Ecto neural progenitor cell (in vitro differentiated cells): ENCODE measurements at regions not wholly inside any gene's neighbourhood (a gene's known extent, or its start where the extent isn't known, plus 50 kb on each side); places are given as distances from the start of the nearest gene placed in this dataset.

Source experiments
- DNase-seq: peaks from one replicate; pipeline ENCODE4 v3.0.0-alpha.2; 2018; ENCODE audit warnings: low spot score

DNA sequence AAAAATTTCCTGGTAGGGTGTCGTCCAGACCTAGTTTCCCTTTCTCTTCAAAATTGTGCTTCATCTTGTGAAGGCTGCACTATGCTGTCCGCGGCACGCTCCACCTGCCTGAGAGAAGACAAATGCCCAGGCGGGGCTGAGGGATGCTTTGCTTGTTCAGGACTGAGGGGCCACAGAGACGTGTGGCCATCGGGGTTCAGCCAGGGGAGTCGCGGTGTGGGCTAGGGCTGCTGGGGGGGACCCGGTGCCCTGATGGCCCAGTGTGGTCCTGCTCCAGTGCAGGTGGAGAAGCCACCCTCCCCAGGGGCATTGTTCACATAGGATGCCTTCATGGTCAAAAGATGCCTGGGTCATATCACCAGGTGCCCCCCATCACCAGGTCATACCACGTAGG is 107.8 kb upstream of the SHH start:
- no peak for DNase-seq

DNA sequence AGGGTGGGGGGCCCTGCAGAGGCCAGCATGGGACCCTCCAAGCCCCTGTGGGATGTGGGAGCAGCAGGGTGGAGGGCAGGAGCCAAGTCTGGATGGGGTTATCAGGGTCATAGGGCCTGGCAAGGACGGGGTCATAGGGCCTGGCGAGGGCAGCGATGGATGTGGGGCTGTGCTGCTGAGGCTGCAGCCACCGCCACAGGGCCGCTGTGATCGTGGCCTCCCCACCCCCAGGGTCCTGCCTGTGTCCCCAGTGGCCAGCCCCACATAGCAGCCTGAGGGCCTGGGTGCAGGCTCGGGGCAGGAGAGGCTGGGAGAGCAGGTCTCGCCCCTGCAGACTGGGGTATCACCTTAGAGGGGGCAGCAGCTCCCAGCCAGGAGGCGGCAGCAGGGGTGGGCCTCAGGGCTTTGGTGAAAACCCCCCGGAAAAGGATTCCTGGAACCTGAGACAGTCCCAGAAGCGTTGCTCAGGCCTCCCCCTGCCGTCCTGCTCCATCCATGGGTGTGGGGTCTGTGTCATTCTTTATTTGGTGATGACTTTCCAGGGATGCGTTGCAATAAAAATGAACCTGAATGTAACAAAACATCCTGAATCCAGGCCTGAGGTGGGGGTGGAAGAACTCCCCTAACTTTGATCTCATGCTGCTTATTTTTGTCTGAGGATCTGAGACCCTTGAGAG is 107.3 kb upstream of the SHH start:
- DNase-seq: no peak

DNA sequence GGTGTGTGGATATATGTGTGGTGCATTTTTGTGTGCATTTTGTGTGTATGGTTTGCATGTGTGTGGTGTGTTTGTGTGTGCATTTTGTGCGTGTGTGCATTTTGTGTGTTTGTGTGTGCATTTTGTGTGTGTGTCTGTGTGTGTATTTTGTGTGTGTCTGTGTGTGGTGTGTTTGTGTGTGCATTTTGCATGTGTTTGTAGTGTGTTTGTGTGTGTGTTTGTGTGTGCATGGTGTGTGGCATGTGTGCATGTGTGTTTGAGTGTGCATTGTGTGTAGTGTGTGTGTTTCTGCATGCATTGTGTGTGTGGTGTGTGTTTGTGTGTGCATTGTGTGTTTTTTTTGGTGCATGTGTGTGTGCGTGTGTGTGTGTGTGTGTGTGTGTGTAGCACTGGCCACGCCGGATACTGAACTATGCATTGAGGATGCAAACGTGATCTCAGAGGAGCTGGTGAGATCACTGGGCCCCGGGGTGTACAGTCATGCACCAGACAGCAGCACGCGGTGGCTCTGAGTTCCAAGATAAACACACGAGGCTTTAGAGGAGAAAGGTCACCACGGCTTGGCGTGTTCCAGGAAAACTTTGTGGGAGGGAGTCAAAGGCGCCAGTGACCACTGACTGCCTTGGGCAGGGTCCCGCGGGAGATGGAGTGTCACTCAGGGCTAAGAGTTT is 106.6 kb upstream of the SHH start:
- DNase-seq: no peak

GRCh38 chr7:155917836-155918430 is 105.7 kb upstream of the SHH start:
- DNase-seq: no peak

DNA sequence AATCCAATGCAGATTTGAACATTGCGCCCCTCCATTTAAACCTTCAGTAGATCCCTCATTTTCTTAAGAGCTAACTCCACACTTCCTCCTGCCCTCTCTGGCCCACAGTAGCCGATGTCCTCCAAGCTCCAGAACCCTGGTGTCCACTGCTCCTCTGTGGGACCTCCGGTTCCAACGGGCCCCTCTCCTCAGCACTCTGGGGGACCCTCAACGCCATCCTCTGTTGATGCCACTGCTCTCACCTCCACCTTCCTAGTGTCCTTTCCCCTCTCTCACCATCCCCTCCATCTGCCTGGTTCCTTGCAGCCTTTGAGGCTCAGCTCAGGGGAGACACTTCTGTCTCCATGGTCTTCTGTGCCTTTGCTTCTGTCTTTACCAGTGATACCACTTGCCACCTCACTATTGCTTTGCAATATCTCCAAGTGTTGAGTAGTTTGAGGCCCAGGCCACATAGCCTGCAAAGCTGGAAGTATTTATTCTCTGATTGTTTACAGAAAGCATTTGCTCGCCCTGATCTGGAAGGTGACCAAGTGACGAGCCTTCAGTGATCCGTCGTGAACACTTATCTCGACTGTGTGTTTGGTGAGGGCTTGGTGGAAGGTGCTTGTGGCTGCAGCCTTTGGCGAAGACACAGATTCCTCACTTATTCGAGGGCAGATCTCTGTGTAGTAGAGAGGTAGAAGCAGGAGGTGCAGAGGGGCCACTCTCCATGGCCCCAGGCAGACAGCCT is 104.8 kb upstream of the SHH start:
- DNase-seq: no peak

GRCh38 chr7:155914341-155914740 is 102.1 kb upstream of the SHH start:
- DNase-seq: no peak

DNA sequence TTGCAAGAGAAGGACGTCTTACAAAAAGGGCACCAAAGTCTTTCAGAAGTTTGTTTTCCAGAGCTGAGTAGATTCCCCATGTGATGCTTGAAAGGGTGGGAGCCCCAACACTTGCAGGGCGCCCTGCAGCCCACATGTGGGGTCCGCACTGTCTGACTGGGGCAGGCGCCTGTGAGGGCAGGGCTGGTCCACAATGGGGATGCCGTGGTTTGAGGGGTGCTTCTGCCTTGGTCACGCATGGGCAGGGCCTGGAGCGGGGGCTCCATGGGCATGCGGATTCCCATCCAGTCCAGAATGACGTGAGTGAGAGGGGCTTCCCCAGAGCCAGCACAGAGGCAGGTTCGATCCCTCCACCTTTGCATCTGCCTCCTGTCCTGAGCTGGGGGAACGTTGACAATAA is 101.5 kb upstream of the SHH start:
- DNase-seq: no peak

DNA sequence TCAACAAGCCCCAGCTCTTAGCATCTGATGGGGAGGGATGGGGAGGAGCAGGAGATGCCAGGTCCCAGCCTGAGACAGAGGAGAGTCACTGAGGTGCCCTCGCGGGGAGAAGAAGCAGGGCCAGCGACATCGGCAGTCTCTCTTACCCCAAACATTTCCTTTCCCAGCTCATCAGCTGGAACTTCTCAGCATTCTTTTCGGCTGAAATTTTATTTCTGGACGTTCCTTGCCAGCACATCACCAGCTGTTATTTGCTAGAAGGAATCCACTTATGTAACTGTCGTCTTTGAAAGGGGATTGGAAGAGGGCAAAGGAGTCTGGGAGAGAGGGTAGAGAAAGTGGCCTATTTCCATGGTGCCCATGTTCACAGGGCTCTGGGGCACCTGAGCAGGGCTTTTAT is 101.0 kb upstream of the SHH start:
- DNase-seq: no peak

DNA sequence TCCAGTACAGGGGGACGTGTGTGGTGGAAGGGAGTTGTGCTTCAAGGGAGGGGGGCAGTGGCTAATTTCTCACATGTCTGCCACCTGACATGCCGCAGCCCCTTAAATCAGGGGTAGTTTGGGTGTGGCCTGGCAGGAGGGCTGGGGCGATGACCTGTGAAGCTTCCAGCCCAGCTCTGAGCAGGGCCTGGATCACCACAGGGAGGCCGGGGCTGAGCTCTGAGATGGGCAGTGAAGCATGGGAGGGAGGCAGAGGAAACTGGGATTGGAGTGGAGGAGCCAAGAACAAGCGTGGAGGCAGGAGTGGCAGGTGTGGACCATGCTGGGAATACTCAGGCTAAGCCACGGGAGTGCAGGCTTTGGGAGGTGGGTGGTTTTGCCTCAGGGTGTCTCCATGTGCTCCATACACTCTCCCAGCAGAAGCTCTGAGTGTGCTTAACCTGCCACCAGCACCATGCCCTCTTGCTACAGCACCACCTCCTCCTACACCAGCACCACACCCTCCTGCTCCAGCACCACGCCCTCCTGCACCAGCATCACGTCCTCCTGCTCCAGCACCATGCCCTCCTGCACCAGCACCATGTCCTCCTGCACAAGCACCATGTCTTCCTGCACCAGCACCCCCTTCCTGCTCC is 99.3 kb upstream of the SHH start:
- DNase-seq: no peak

DNA sequence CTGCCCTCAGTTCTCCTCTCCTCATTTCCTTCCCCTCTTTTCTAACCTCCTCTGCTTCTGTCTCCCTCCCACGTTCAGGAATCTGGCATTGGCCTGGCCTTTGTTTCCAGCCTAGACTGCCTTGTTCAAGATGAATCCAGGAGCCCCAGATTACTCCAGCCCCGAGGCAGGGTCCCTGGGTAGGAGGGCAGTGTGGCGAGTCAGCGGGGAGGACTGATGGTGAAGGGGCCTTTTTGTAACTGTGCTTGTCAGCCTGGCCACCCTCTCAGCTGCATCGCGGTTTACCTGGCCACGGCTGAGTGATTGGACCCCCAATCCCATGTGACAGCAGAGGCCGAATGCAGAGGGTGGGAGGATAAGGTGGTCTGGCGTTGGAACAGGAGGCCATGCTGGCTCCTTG is 96.1 kb upstream of the SHH start:
- DNase-seq: no peak

- no peak for DNase-seq
Observed at GRCh38 chr7:155907450-155908200, 95.4 kb upstream of the SHH start.

DNA sequence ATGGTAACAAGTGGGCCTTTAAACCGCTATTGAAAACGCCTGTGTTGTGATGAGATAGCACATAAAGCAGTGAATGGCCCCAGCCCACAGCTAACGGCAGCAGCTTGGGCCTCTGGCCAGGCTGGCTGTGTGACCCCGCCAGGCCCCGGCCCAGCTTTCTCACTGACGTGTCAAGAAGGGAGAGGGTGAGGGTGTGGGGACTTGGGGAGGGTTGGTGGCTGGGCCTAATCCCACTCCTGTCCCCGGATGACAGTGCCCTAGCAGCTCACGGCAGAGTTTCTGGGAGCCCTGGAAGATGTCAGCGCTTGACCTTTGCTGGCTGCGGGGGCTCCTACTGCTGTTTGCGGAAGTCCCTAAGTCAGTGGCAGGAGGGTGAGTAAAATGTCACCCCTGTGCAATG is 88.9 kb upstream of the SHH start:
- no peak for DNase-seq

- DNase-seq: no peak
Observed at GRCh38 chr7:155899596-155899995, 87.3 kb upstream of the SHH start.

DNA sequence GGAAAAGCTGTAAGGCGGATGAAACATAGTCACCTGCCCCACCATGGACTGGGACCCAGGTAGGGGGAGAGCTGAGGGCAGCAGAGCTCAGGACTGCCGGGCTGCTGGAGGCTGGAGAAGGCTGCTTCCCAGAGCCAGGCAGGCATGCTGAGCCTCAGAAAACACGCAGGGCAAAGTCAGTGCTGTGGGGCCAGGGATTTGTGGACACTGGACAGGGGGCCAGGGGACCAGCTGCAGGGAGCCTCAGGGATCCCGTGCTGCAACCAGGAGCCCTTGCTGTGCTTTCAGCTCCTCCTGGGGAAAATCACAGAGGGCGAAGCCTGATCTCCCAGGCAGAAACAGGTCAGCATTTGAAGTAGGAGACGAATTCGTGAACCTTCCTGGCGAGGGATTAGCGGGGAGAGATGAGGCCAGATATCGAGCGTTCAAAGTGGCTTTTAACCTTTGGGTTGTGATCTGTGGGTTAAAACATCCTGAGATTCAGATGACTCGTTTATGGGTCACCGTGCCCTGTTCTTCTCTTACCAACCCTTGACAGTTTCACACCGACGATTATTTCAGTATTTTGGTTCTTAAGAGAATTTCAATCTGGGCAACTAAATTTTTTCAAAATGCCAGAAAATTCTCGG is 85.6 kb upstream of the SHH start:
- DNase-seq: no peak

DNA sequence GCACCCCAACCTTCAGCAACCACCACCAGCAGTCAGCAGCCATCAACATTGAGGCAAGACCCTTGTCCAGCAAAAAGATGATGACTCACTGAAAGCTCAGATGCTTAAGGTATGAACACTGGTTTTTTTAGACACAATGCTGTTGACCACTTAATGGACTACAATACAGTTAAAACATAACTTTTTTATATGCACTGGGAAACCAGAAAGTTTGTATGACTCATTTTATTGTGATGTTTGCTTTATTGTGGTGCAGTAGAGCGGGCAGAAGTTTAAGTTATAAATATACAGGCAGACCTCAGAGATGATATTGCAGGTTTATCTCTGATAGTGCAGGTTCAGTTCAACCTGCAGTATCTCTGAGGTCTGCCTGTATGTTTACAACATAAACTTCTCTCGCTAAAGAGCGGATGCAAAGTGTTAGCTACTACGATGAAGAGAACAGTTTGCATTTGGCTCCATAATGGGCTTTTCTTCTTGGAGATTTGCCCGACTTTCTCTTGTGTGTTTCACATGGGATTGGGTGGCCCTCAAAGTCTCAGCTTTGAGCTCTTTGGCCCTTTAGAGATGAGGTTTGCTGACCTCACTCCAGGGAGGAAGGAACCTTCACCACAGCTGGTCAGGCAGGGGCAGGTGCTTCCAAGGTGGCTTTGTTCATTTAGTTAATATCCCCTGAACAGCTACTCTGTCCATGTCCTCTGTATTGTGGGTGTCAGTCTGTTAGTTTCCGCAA is 84.4 kb upstream of the SHH start:
- DNase-seq: no peak

GRCh38 chr7:155893664-155894063 is 81.4 kb upstream of the SHH start:
- no peak for DNase-seq

DNA sequence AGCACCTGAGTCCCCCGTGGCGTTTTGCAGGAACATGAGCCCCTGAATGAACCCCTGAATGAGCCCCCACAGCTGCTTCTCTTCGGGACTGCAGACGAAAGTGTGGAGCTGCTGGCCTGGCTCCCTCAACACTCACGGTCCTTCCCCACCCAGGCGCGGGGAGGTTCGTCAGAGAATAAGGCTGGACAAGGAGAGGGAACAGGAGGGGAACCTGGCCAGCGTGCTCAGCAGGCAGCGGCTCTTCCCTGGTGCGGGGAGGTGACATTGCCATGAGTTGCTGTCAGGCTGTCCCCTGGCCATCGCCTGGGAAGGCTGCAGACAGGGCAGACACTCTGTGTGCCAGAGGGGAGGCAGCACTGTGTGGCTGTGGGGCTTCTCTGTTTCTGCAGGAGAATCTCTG is 80.9 kb upstream of the SHH start:
- no peak for DNase-seq

GRCh38 chr7:155889636-155890511 is 77.6 kb upstream of the SHH start:
- DNase-seq: no peak

DNA sequence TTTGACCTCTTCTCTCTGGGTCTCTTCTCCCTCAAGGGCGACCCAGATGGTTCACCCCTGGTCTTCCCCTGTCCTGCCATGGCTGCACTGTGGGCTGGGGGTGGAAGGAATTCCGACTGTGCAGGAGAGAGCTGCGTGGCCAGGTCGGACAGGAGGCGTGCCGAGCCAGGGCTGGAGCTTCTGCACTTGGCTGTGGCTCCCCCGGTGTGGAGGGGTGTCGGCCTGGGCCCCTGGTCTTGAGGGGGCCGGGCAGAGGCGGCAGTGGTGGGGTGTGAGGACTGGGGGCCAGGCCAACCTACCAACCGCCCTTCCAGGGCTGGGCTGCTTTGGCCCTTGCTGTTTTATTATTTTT is 74.9 kb upstream of the SHH start:
- DNase-seq: no peak
